Endothelial cell of umbilical vein (primary cell): ENCODE measurements at regions not wholly inside any gene's neighbourhood (a gene's known extent, or its start where the extent isn't known, plus 50 kb on each side); places are given as distances from the start of the nearest gene placed in this dataset.

Experiments used
- BruUV-seq: library from RNA; stranded (reverse); fragments of 400-500 nt; replicated peaks from 2 replicates; lab custom pipeline; 2021; lab: Mats Ljungman, UMichigan
- CTCF ChIA-PET: fragments of 300-600, 350-600 bp; sonication (Branson Sonifier 250); formaldehyde crosslinking; loops from one replicate; lab custom pipeline; 2021; ENCODE audit warnings: antibody characterized with exemption, inconsistent platforms; lab: Charles Lee
- POLR2A ChIA-PET: fragments of 300-600, 350-600 bp; sonication (Branson Sonifier 250); formaldehyde crosslinking; loops from one replicate; lab custom pipeline; 2021; ENCODE audit warnings: antibody characterized with exemption, inconsistent platforms; lab: Charles Lee
- DNase-seq: peaks from one replicate; pipeline ENCODE4 v3.0.0-alpha.2; 2011; ENCODE audit warnings: low read depth, low spot score
- FAIRE-seq: peaks from 2 replicates; lab custom pipeline; 2011; peaks lifted over from hg19 to GRCh38; lab: Jason Lieb, UNC
- H2AFZ ChIP-seq: 2 replicates; pipeline ENCODE4 v1.6.0; 2012; ENCODE audit warnings: low read depth, low read length, control low read depth, inconsistent platforms
- H3K27ac ChIP-seq: 2 replicates; pipeline ENCODE4 v1.5.1; 2011; ENCODE audit warnings: low read depth, mild to moderate bottlenecking, control low read depth, low read length, moderate library complexity; ENCODE audit not compliant: insufficient read depth
- H3K27me3 ChIP-seq, 2 experiments: 2 replicates each; pipeline versions ENCODE4 v1.6.0 to v1.6.1; 2011; ENCODE audit warnings: low read length in 2 of 2, mixed read lengths in 1 of 2; ENCODE audit not compliant: control insufficient read depth in 2 of 2, insufficient read depth in 2 of 2
- H3K36me3 ChIP-seq, 2 experiments: 2 replicates in 1 of 2; 3 replicates in 1 of 2; pipeline ENCODE4 v1.5.1; 2011; ENCODE audit warnings: low read length in 2 of 2, mild to moderate bottlenecking in 1 of 2, moderate library complexity in 1 of 2; ENCODE audit not compliant: control insufficient read depth in 2 of 2, insufficient read depth in 2 of 2; ENCODE audit errors: extremely low read depth in 1 of 2
- H3K4me1 ChIP-seq: 3 replicates; pipeline ENCODE4 v1.5.1; 2011; ENCODE audit warnings: mild to moderate bottlenecking, low read length; ENCODE audit not compliant: control insufficient read depth, insufficient read depth; ENCODE audit errors: extremely low read depth
- H3K4me2 ChIP-seq: 2 replicates; pipeline ENCODE4 v1.6.1; 2011; ENCODE audit warnings: low read length, control low read depth, mixed read lengths; ENCODE audit not compliant: insufficient read depth
- H3K4me3 ChIP-seq, 3 experiments: fragments of 200-600 bp in 1 of 3; sonication (generic), shearing (Covaris generic) in 1 of 3; replicated peaks in 1 of 3; 2 replicates each; pipeline ENCODE4 v1.5.1; 2011 to 2016; ENCODE audit warnings: control low read depth in 3 of 3, low read length in 3 of 3, mild to moderate bottlenecking in 2 of 3, inconsistent platforms in 1 of 3, low read depth in 1 of 3, moderate library complexity in 1 of 3; ENCODE audit not compliant: insufficient read depth in 1 of 3
- H3K79me2 ChIP-seq: 2 replicates; pipeline ENCODE4 v1.6.0; 2012; ENCODE audit warnings: low read length, inconsistent platforms; ENCODE audit not compliant: control insufficient read depth, insufficient read depth
- H3K9ac ChIP-seq: replicated peaks from 2 replicates; pipeline ENCODE3; 2011; ENCODE audit warnings: low read length, control low read depth; ENCODE audit not compliant: insufficient read depth; ENCODE audit errors: extremely low read depth
- H3K9me1 ChIP-seq: replicated peaks from 3 replicates; pipeline ENCODE4 v1.6.0; 2011; ENCODE audit warnings: mild to moderate bottlenecking, low read length; ENCODE audit not compliant: control insufficient read depth, insufficient read depth; ENCODE audit errors: extremely low read depth
- H3K9me3 ChIP-seq: replicated peaks from 2 replicates; pipeline ENCODE4 v1.5.1; 2012; ENCODE audit warnings: low read length, inconsistent platforms; ENCODE audit not compliant: control insufficient read depth, insufficient read depth
- H4K20me1 ChIP-seq: replicated peaks from 2 replicates; pipeline ENCODE3; 2011; ENCODE audit warnings: mild to moderate bottlenecking, low read length; ENCODE audit not compliant: control insufficient read depth, insufficient read depth; ENCODE audit errors: extremely low read depth
- EZH2 ChIP-seq: IDR thresholded peaks from 2 replicates; pipeline ENCODE4 v1.6.1; 2012; ENCODE audit warnings: borderline replicate concordance, low read depth, mild to moderate bottlenecking, moderate library complexity, low read length, inconsistent platforms; ENCODE audit not compliant: severe bottlenecking
- FOS ChIP-seq: IDR thresholded peaks from 2 replicates; pipeline ENCODE4 v1.6.1; 2011; ENCODE audit warnings: mild to moderate bottlenecking, low read length, moderate library complexity, borderline replicate concordance; ENCODE audit not compliant: insufficient read depth
- GATA2 ChIP-seq: IDR thresholded peaks from 2 replicates; pipeline ENCODE4 v1.7.0; 2011; ENCODE audit warnings: low read depth, mild to moderate bottlenecking, moderate library complexity, mixed read lengths, low read length; ENCODE audit not compliant: insufficient read length, insufficient read depth
- JUN ChIP-seq: IDR thresholded peaks from 2 replicates; pipeline ENCODE4 v1.6.1; 2011; ENCODE audit warnings: borderline replicate concordance, low read depth; ENCODE audit not compliant: insufficient read length, insufficient read depth
- MYC ChIP-seq: IDR thresholded peaks from one replicate; pipeline ENCODE4 v1.6.1; 2011; ENCODE audit warnings: mild to moderate bottlenecking, low read depth, low read length
- POLR2A ChIP-seq: IDR thresholded peaks from 2 replicates; pipeline ENCODE4 v1.6.1; 2012; ENCODE audit warnings: low read depth, mild to moderate bottlenecking, control low read depth, low read length
- POLR2AphosphoS5 ChIP-seq: IDR thresholded peaks from 2 replicates; pipeline ENCODE4 v1.6.1; 2012; ENCODE audit warnings: low read depth, mild to moderate bottlenecking, control low read depth, low read length, moderate library complexity; ENCODE audit not compliant: insufficient read depth
- dilution Hi-C: fragments of 300-500 bp; cut with MboI; formaldehyde crosslinking; loops from one replicate; pipeline ENCODE4 v1.15.0; 2019; ENCODE audit warnings: low sequenced_read_pairs; ENCODE audit not compliant: extremely low pct_ligation_motif_present
- intact Hi-C: fragments of 100-400 bp; cut with micrococcal nuclease; formaldehyde crosslinking; loops from one replicate; pipeline ENCODE4 v1.10.0; 2022
- TF ChIP-seq, protein P1 (sequence below): IDR thresholded peaks from 2 replicates; pipeline ENCODE4 v1.6.1; 2011; ENCODE audit not compliant: insufficient read depth, insufficient read length

DNA sequence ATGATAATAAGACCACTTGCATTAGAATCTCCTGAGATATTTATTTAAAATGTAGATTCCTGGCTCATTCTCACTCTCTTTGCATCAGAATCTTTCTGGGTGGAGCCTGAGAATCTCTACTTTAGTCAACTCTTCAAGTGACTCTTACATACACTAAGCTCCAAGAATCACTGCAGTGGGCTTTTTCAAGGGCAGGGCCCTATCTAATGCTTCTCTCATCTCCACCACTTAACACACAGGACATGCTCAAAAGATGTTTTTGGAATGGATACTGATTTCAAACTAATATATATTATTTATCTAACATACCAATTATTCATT, 68.9 kb upstream of the GAP43 start:
- intact Hi-C loops (loop anchor here (10.0 kb wide), 1 partner anchor 60 kb away; no protein-coding TSS in a partner anchor), dilution Hi-C loops (no loop called here)
- TF ChIP-seq, protein P1, sequence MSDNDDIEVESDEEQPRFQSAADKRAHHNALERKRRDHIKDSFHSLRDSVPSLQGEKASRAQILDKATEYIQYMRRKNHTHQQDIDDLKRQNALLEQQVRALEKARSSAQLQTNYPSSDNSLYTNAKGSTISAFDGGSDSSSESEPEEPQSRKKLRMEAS, result no peak
- no peak for TF ChIP-seq FOS
- TF ChIP-seq POLR2AphosphoS5, result no peak
- TF ChIP-seq MYC, result no peak
- TF ChIP-seq POLR2A, result no peak
- TF ChIP-seq EZH2, result no peak
- no peak for TF ChIP-seq JUN
- TF ChIP-seq GATA2, result no peak
- Histone ChIP-seq H2AFZ (no peak overlapping the region), H3K9me1 (no peaks in the 10 kb centered on the region), H3K9me3 (no peaks in the 10 kb centered on the region), H3K36me3 (no peaks in the 10 kb centered on the region), H3K4me3 (no peak overlapping the region), H3K27me3 (peaks cover 2 to 6% of the 10 kb centered on the region in 2 experiments), H3K4me1 (no peaks in the 10 kb centered on the region), H3K79me2 (no peaks in the 10 kb centered on the region), H3K9ac (no peak overlapping the region), H3K4me2 (no peak overlapping the region), H3K27ac (no peak overlapping the region), H4K20me1 (no peaks in the 10 kb centered on the region)
- BruUV-seq, result no TSS peak
- FAIRE-seq (no peak), DNase-seq (no peak)
- POLR2A ChIA-PET, result no interaction called here
- CTCF ChIA-PET, result no interaction called here

DNA sequence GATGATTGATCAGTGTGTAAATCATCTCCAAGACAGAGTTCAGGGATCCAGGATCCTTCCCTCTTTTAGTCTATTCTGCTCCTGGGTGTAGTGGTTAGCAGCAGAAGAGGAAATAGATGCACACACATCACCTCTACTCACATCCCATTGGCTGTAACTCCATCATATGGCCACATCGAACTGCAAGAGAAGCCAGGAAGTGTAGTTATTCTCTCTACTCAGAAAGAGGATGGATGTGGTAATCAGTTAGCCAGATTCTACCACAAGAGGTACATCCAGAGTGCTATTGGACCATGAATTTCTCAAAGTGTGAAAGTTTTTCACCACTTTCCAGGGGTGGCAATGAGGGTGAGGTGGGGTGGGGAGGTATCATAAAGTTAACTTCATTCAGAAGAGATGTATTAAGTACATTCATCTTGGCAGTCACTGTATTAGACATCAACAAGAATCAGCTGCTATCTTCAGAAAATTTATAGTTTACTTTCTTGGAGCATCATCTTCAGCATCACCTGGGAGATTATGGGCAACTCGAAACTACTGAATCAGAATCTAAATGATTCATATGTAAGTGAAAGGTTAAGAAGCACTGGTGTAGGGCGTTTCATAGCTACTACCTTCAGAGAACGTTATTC, 60.6 kb upstream of the GAP43 start:
- no TSS peak for BruUV-seq
- no peak overlapping the region for H3K9ac ChIP-seq
- FAIRE-seq (no peak), DNase-seq (no peak)
- H3K4me2 ChIP-seq, result no peak overlapping the region
- peaks cover 5 to 6% of the 10 kb centered on the region in 2 experiments for H3K27me3 ChIP-seq
- no peaks in the 10 kb centered on the region for H3K36me3 ChIP-seq
- intact Hi-C loops (no loop called here), dilution Hi-C loops (no loop called here)
- TF ChIP-seq MYC (no peak), GATA2 (no peak)
- TF ChIP-seq, protein P1, result no peak
- no peaks in the 10 kb centered on the region for H3K4me1 ChIP-seq
- POLR2A ChIA-PET, result no interaction called here
- H3K79me2 ChIP-seq, result no peaks in the 10 kb centered on the region
- CTCF ChIA-PET, result interaction anchor here (1.1 kb wide), 1 partner anchor 10 kb away, joined by 3 read pairs; no protein-coding TSS in a partner anchor
- no peak overlapping the region for H3K4me3 ChIP-seq
- no peaks in the 10 kb centered on the region for H4K20me1 ChIP-seq
- no peaks in the 10 kb centered on the region for H3K9me3 ChIP-seq
- no peaks in the 10 kb centered on the region for H3K9me1 ChIP-seq
- no peak overlapping the region for H2AFZ ChIP-seq
- no peak overlapping the region for H3K27ac ChIP-seq
